Adrenal gland (tissue), 9 donors: ENCODE measurements at regions not wholly inside any gene's neighbourhood (a gene's known extent, or its start where the extent isn't known, plus 50 kb on each side); places are given as distances from the start of the nearest gene placed in this dataset.

Experiments
- DNase-seq, 7 donors: peaks; one replicate each; pipeline ENCODE4 v3.0.0-alpha.2; 2019 to 2020
- H3K27ac ChIP-seq, 5 donors: fragments of 200-600 bp; sonication (generic) in 4 of 5; 1 replicate in 3 of 5; 2 replicates in 2 of 5; pipeline versions ENCODE4 v1.5.1 to v1.8.0; 2016 to 2020; ENCODE audit warnings: mild to moderate bottlenecking in 1 of 5
- H3K27me3 ChIP-seq: fragments of 200-600 bp; 2 replicates; pipeline ENCODE4 v1.8.0; 2021
- H3K36me3 ChIP-seq, 2 donors: fragments of 200-600 bp; replicated peaks in 1 of 2; 1 replicate in 1 of 2; 2 replicates in 1 of 2; pipeline versions ENCODE4 v1.5.1 to v1.8.0; 2018 to 2022
- H3K4me1 ChIP-seq, 2 donors: fragments of 200-600 bp; replicated peaks in 1 of 2; 1 replicate in 1 of 2; 2 replicates in 1 of 2; pipeline versions ENCODE4 v1.5.1 to v1.8.0; 2018 to 2021
- H3K4me3 ChIP-seq, 4 donors: fragments of 200-600 bp; sonication (generic) in 3 of 4; one replicate each; pipeline ENCODE4 v1.5.1; 2016 to 2018
- H3K9me3 ChIP-seq, 3 donors: fragments of 200-600 bp; sonication (generic) in 1 of 3; replicated peaks in 1 of 3; 1 replicate in 2 of 3; 2 replicates in 1 of 3; pipeline versions ENCODE4 v1.5.1 to v1.8.0; 2016 to 2021
- POLR2A ChIP-seq, 2 donors: fragments of 450-650 bp; IDR thresholded peaks; one replicate each; pipeline ENCODE4 v1.6.1; 2017; ENCODE audit warnings: antibody characterized with exemption in 2 of 2, mild to moderate bottlenecking in 2 of 2, moderate library complexity in 1 of 2
- WGBS, 4 donors: extraction: QIAGEN DNeasy Blood & Tissue Kit in 2 of 4; methylation state at CpG; one replicate each; pipeline versions ENCODE4 v1.1.5 to v1.1.7; 2013 to 2017; 5-methylcytosine and 5-hydroxymethylcytosine counted together
- intact Hi-C, 2 donors: fragments of 100-400 bp; cut with DNase I; formaldehyde crosslinking; loops; one replicate each; pipeline versions ENCODE4 v1.14.1 to v1.15.0; 2022 to 2023
- TF ChIP-seq, protein P1 (sequence below), 6 experiments: fragments of 450-650 bp in 4 of 6; fragments of 200-600 bp in 2 of 6; sonication (generic) in 1 of 6; IDR thresholded peaks; 1 replicate in 5 of 6; 2 replicates in 1 of 6; pipeline versions ENCODE4 v1.5.1 to v1.8.0; 2016 to 2021; ENCODE audit warnings: antibody characterized with exemption in 6 of 6, mild to moderate bottlenecking in 2 of 6, moderate library complexity in 1 of 6
- donor health status: healthy with polysubstance abuse.
- donor health status: Bipolar disorder and iron deficiency.
- donor health status: DM: yes; HTN: yes; CAD: no.
- donor health status: DM: no; HTN: no; CAD: no.
- donor health status: DM: no; HTN: no; CAD: no.

GRCh38 chr17:79458356-79458755, 152.5 kb downstream of the RBFOX3 start:
- TF ChIP-seq, protein P1, sequence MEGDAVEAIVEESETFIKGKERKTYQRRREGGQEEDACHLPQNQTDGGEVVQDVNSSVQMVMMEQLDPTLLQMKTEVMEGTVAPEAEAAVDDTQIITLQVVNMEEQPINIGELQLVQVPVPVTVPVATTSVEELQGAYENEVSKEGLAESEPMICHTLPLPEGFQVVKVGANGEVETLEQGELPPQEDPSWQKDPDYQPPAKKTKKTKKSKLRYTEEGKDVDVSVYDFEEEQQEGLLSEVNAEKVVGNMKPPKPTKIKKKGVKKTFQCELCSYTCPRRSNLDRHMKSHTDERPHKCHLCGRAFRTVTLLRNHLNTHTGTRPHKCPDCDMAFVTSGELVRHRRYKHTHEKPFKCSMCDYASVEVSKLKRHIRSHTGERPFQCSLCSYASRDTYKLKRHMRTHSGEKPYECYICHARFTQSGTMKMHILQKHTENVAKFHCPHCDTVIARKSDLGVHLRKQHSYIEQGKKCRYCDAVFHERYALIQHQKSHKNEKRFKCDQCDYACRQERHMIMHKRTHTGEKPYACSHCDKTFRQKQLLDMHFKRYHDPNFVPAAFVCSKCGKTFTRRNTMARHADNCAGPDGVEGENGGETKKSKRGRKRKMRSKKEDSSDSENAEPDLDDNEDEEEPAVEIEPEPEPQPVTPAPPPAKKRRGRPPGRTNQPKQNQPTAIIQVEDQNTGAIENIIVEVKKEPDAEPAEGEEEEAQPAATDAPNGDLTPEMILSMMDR (IDR thresholded peaks at IDR 0.05): no peak
- no peak for TF ChIP-seq POLR2A (IDR thresholded peaks at IDR 0.05)
- 70 to 87% (median 76%) methylated on average over 11 to 12 of the region's 12 CpGs for WGBS, 4 donors
- Histone ChIP-seq H3K27me3 (no peaks in the 10 kb centered on the region), H3K36me3 (no peaks in the 10 kb centered on the region), H3K9me3 (no peaks in the 10 kb centered on the region), H3K27ac (no peak overlapping the region), H3K4me1 (no peaks in the 10 kb centered on the region), H3K4me3 (no peak overlapping the region)
- intact Hi-C loops: no loop called here
- DNase-seq: no peak

GRCh38 chr17:79457889-79458288, 153.0 kb downstream of the RBFOX3 start:
- H3K27ac ChIP-seq: no peak overlapping the region
- TF ChIP-seq POLR2A (IDR thresholded peaks at IDR 0.05): no peak
- TF ChIP-seq, protein P1 (IDR thresholded peaks at IDR 0.05): no peak
- no peak overlapping the region for H3K4me3 ChIP-seq
- DNase-seq: no peak
- no peaks in the 10 kb centered on the region for H3K27me3 ChIP-seq
- intact Hi-C loops: no loop called here
- 73 to 81% (median 77%) methylated on average over 12 of the region's 12 CpGs for WGBS, 4 donors
- H3K4me1 ChIP-seq: no peaks in the 10 kb centered on the region
- no peaks in the 10 kb centered on the region for H3K36me3 ChIP-seq
- H3K9me3 ChIP-seq: no peaks in the 10 kb centered on the region

GRCh38 chr17:79457376-79457775, 153.5 kb downstream of the RBFOX3 start:
- intact Hi-C loops: no loop called here
- no peaks in the 10 kb centered on the region for H3K4me1 ChIP-seq
- TF ChIP-seq POLR2A (IDR thresholded peaks at IDR 0.05): no peak
- TF ChIP-seq, protein P1 (IDR thresholded peaks at IDR 0.05): no peak
- DNase-seq: no peak
- H3K27ac ChIP-seq: no peak overlapping the region
- no peaks in the 10 kb centered on the region for H3K9me3 ChIP-seq
- H3K36me3 ChIP-seq: no peaks in the 10 kb centered on the region
- no peak overlapping the region for H3K4me3 ChIP-seq
- H3K27me3 ChIP-seq: no peaks in the 10 kb centered on the region
- WGBS, 4 donors: 79 to 85% (median 81%) methylated on average over 11 to 17 of the region's 17 CpGs

GRCh38 chr17:79455636-79456035, 155.2 kb downstream of the RBFOX3 start:
- WGBS, 4 donors: 87 to 92% (median 89%) methylated on average over 9 to 11 of the region's 11 CpGs
- no peak for DNase-seq
- TF ChIP-seq POLR2A (IDR thresholded peaks at IDR 0.05): no peak
- TF ChIP-seq, protein P1 (IDR thresholded peaks at IDR 0.05): no peak

More at GRCh38 chr17:79455636-79456035, 155.2 kb downstream of the RBFOX3 start:
- intact Hi-C loops: no loop called here
- no peaks in the 10 kb centered on the region for H3K36me3 ChIP-seq
- no peak overlapping the region for H3K4me3 ChIP-seq
- H3K4me1 ChIP-seq: no peaks in the 10 kb centered on the region
- H3K9me3 ChIP-seq: no peaks in the 10 kb centered on the region
- no peaks in the 10 kb centered on the region for H3K27me3 ChIP-seq
- no peak overlapping the region for H3K27ac ChIP-seq
